B cell (primary cell): ENCODE measurements at regions not wholly inside any gene's neighbourhood (a gene's known extent, or its start where the extent isn't known, plus 50 kb on each side); places are given as distances from the start of the nearest gene placed in this dataset.

Source experiments
- ATAC-seq: fragments of 200-7000 bp; cut with Tn5 transposase; one replicate; pipeline ENCODE4 v1.10.0; 2021; ENCODE audit warnings: low read depth, mild to moderate bottlenecking, moderate number of reproducible peaks, moderate library complexity
- CTCF ChIA-PET: fragments of 350-600 bp; sonication (Branson Sonifier 250); formaldehyde crosslinking; loops from one replicate; lab custom pipeline; 2021; ENCODE audit warnings: antibody characterized with exemption, inconsistent platforms; lab: Charles Lee
- POLR2A ChIA-PET: fragments of 350-600 bp; sonication (Branson Sonifier 250); formaldehyde crosslinking; loops from one replicate; lab custom pipeline; 2021; ENCODE audit warnings: antibody characterized with exemption; lab: Charles Lee
- DNase-seq: peaks from one replicate; pipeline ENCODE4 v3.0.0; 2013
- H2AFZ ChIP-seq: 2 replicates; pipeline ENCODE4 v1.6.1; 2012; ENCODE audit warnings: mild to moderate bottlenecking, low read depth, low read length; ENCODE audit not compliant: insufficient read depth, poor library complexity, severe bottlenecking
- H3K27ac ChIP-seq, 2 donors: 1 replicate in 1 of 2; 2 replicates in 1 of 2; pipeline ENCODE4 v1.5.1; 2012 to 2013; ENCODE audit warnings: low read length in 2 of 2, mild to moderate bottlenecking in 2 of 2, moderate library complexity in 1 of 2
- H3K27me3 ChIP-seq, 4 experiments: fragments of 200-600 bp in 1 of 4; sonication (generic) in 1 of 4; replicated peaks in 1 of 4; 1 replicate in 2 of 4; 2 replicates in 2 of 4; pipeline versions ENCODE4 v1.6.1 to v1.7.0; 2013 to 2016; ENCODE audit warnings: low read length in 3 of 4, mild to moderate bottlenecking in 2 of 4, mixed read lengths in 1 of 4, moderate library complexity in 1 of 4; ENCODE audit not compliant: insufficient read depth in 4 of 4, control insufficient read depth in 3 of 4; ENCODE audit errors: control extremely low read depth in 1 of 4
- H3K36me3 ChIP-seq, 2 experiments: replicated peaks in 1 of 2; 1 replicate in 1 of 2; 2 replicates in 1 of 2; pipeline versions ENCODE4 v1.6.1 to v1.7.1; 2013; ENCODE audit warnings: low read length in 1 of 2; ENCODE audit not compliant: insufficient read depth in 2 of 2, control insufficient read depth in 1 of 2; ENCODE audit errors: control extremely low read depth in 1 of 2, extremely low read depth in 1 of 2
- H3K4me1 ChIP-seq, 2 donors: fragments of 200-600 bp in 1 of 2; sonication (generic) in 1 of 2; 1 replicate in 1 of 2; 2 replicates in 1 of 2; pipeline versions ENCODE4 v1.5.1 to v1.6.1; 2013 to 2017; ENCODE audit warnings: low read length in 2 of 2; ENCODE audit not compliant: control insufficient read depth in 2 of 2, insufficient read depth in 2 of 2
- H3K4me2 ChIP-seq: replicated peaks from 2 replicates; pipeline ENCODE3; 2012; ENCODE audit warnings: mild to moderate bottlenecking, low read depth, low read length; ENCODE audit not compliant: poor library complexity, severe bottlenecking
- H3K4me3 ChIP-seq, 5 experiments: fragments of 200-600 bp in 1 of 5; sonication (generic) in 1 of 5; 1 replicate in 3 of 5; 2 replicates in 2 of 5; pipeline versions ENCODE4 v1.5.1 to v1.7.0; 2011 to 2016; ENCODE audit warnings: low read length in 4 of 5, mild to moderate bottlenecking in 4 of 5, low read depth in 2 of 5, control low read depth in 1 of 5, moderate library complexity in 1 of 5; ENCODE audit not compliant: insufficient read depth in 1 of 5; ENCODE audit errors: control extremely low read depth in 1 of 5, extremely low read depth in 1 of 5
- H3K79me2 ChIP-seq: fragments of 200-600 bp; sonication (generic); one replicate; pipeline ENCODE4 v1.6.0; 2016; ENCODE audit warnings: low read length; ENCODE audit not compliant: control insufficient read depth, insufficient read depth
- H3K9ac ChIP-seq: fragments of 200-600 bp; sonication (generic); 2 replicates; pipeline ENCODE4 v1.6.1; 2017; ENCODE audit warnings: mild to moderate bottlenecking, low read length, moderate library complexity
- H3K9me3 ChIP-seq, 3 donors: one replicate each; pipeline versions ENCODE4 v1.6.1 to v1.7.1; 2013; ENCODE audit warnings: low read length in 2 of 3; ENCODE audit not compliant: control insufficient read depth in 2 of 3, insufficient read depth in 1 of 3; ENCODE audit errors: control extremely low read depth in 1 of 3
- H4K20me1 ChIP-seq: 2 replicates; pipeline ENCODE4 v1.6.0; 2012; ENCODE audit warnings: mild to moderate bottlenecking, low read length; ENCODE audit not compliant: insufficient read depth, control insufficient read depth, poor library complexity, severe bottlenecking
- H3K27ac Mint-ChIP-seq: one replicate; pipeline ENCODE4 v1.8.0; 2021; ENCODE audit warnings: mixed read lengths
- H3K27me3 Mint-ChIP-seq: one replicate; pipeline ENCODE4 v1.8.0; 2021; ENCODE audit warnings: mixed read lengths
- H3K4me1 Mint-ChIP-seq: one replicate; pipeline ENCODE4 v1.8.0; 2021; ENCODE audit warnings: mixed read lengths
- H3K4me3 Mint-ChIP-seq: one replicate; pipeline ENCODE4 v1.8.0; 2021; ENCODE audit warnings: mixed read lengths
- H3K9me3 Mint-ChIP-seq: one replicate; pipeline ENCODE4 v1.8.0; 2022; ENCODE audit warnings: mixed read lengths; ENCODE audit not compliant: insufficient read depth
- EZH2 ChIP-seq: IDR thresholded peaks from 2 replicates; pipeline ENCODE4 v1.6.1; 2012; ENCODE audit warnings: borderline replicate concordance, low read depth, mild to moderate bottlenecking, moderate library complexity, low read length; ENCODE audit not compliant: insufficient read depth, poor library complexity, severe bottlenecking
- WGBS: methylation state at CpG from one replicate; pipeline ENCODE4 v1.1.5; 2013; ENCODE audit warnings: missing lambda C conversion rate; ENCODE audit not compliant: insufficient coverage; 5-methylcytosine and 5-hydroxymethylcytosine counted together
- intact Hi-C: fragments of 100-400 bp; cut with micrococcal nuclease; formaldehyde crosslinking; loops from one replicate; pipeline ENCODE4 v1.10.0; 2022
- TF ChIP-seq, protein P1 (sequence below): fragments of 200-600 bp; IDR thresholded peaks from one replicate; pipeline ENCODE4 v1.8.0; 2022; ENCODE audit warnings: antibody characterized with exemption, mild to moderate bottlenecking

DNA sequence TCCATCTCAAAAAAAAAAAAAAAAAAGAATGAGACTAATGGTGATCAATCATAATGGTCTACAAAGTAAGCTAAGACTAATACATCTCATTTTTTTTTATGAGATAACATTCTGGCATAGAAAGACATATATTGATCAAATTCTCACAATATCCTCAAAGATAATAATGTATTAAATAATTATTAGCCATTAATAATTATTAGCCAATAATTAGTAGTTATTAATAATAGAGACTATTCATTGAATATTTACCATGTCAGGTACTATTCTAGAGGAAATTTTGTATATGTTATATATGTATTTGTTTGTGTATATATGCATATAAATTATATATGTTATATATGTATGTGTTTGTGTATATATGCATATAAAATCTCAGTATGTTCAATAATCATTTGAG, 137.7 kb upstream of the PTBP2 start:
- no peaks in the 10 kb centered on the region for H3K9me3 ChIP-seq
- Mint-ChIP-seq H3K4me3 (no peak overlapping the region), H3K9me3 (no peaks in the 10 kb centered on the region), H3K27me3 (no peaks in the 10 kb centered on the region), H3K27ac (no peak overlapping the region), H3K4me1 (no peaks in the 10 kb centered on the region)
- DNase-seq (no peak), ATAC-seq (no peak)
- TF ChIP-seq, protein P1, sequence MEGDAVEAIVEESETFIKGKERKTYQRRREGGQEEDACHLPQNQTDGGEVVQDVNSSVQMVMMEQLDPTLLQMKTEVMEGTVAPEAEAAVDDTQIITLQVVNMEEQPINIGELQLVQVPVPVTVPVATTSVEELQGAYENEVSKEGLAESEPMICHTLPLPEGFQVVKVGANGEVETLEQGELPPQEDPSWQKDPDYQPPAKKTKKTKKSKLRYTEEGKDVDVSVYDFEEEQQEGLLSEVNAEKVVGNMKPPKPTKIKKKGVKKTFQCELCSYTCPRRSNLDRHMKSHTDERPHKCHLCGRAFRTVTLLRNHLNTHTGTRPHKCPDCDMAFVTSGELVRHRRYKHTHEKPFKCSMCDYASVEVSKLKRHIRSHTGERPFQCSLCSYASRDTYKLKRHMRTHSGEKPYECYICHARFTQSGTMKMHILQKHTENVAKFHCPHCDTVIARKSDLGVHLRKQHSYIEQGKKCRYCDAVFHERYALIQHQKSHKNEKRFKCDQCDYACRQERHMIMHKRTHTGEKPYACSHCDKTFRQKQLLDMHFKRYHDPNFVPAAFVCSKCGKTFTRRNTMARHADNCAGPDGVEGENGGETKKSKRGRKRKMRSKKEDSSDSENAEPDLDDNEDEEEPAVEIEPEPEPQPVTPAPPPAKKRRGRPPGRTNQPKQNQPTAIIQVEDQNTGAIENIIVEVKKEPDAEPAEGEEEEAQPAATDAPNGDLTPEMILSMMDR, result no peak
- no peak for TF ChIP-seq EZH2
- H3K79me2 ChIP-seq, result no peaks in the 10 kb centered on the region
- intact Hi-C loops, result no loop called here
- H3K27ac ChIP-seq, result no peak overlapping the region
- H3K9ac ChIP-seq, result no peak overlapping the region
- ChIA-PET CTCF (interaction anchor here (0.7 kb wide), 1 partner anchor 12 kb away, joined by 4 read pairs; no protein-coding TSS in a partner anchor), POLR2A (no interaction called here)
- H3K4me3 ChIP-seq, result no peak overlapping the region
- no peaks in the 10 kb centered on the region for H3K36me3 ChIP-seq
- no peak overlapping the region for H3K4me2 ChIP-seq
- H3K27me3 ChIP-seq, result no peaks in the 10 kb centered on the region
- no peak overlapping the region for H2AFZ ChIP-seq
- no peaks in the 10 kb centered on the region for H4K20me1 ChIP-seq
- H3K4me1 ChIP-seq, result no peaks in the 10 kb centered on the region

DNA sequence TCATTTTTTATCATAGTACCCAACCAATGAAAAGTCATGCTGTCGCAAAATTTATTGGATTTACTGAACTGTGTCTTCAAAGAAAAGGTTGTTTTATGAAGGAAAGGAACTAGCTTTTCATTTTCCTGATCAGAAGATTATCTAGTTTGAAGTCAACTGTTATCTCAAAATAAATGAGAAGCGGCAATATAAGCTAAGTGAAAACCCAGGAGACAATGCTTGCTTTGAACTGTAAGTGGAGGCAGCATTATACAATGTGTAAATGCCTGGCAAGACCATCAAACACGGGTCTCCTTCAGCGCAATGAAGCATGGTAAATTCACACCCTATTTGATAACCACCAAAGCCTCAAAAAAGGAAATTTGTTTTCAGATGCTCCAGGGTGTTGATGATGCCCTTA, 134.4 kb upstream of the PTBP2 start:
- DNase-seq (no peak), ATAC-seq (no peak)
- H3K4me1 ChIP-seq, result no peaks in the 10 kb centered on the region
- Mint-ChIP-seq H3K4me1 (no peaks in the 10 kb centered on the region), H3K27ac (no peak overlapping the region), H3K27me3 (no peaks in the 10 kb centered on the region), H3K9me3 (no peaks in the 10 kb centered on the region), H3K4me3 (no peak overlapping the region)
- H3K9ac ChIP-seq, result no peak overlapping the region
- H3K4me3 ChIP-seq, result no peak overlapping the region
- no peaks in the 10 kb centered on the region for H3K36me3 ChIP-seq
- WGBS, result no CpG with 5 or more reads among the region's 4 CpGs
- no peak overlapping the region for H2AFZ ChIP-seq
- ChIA-PET POLR2A (no interaction called here), CTCF (no interaction called here)
- TF ChIP-seq, protein P1, result no peak
- no peak for TF ChIP-seq EZH2
- no peaks in the 10 kb centered on the region for H3K79me2 ChIP-seq
- H3K4me2 ChIP-seq, result no peak overlapping the region
- H4K20me1 ChIP-seq, result no peaks in the 10 kb centered on the region
- H3K9me3 ChIP-seq, result no peaks in the 10 kb centered on the region
- no peaks in the 10 kb centered on the region for H3K27me3 ChIP-seq
- no peak overlapping the region for H3K27ac ChIP-seq
- intact Hi-C loops, result no loop called here
